ENCODE measurements at regions not wholly inside any gene's neighbourhood (a gene's known extent, or its start where the extent isn't known, plus 50 kb on each side); places are given as distances from the start of the nearest gene placed in this dataset.

GRCh38 chr10:108673741-108674140 is 1249.6 kb downstream of the XPNPEP1 start:
- Histone ChIP-seq H3K4me1 (no peaks in the 10 kb centered on the region), H3K9me3 (no peaks in the 10 kb centered on the region), H3K27ac (no peak overlapping the region), H3K4me3 (no peak overlapping the region), H3K27me3 (no peaks in the 10 kb centered on the region), H3K36me3 (no peaks in the 10 kb centered on the region)
- intact Hi-C loops (cut with DNase I; ENCODE audit: low total_unique reads), result no loop called here
- TF ChIP-seq, protein P1, sequence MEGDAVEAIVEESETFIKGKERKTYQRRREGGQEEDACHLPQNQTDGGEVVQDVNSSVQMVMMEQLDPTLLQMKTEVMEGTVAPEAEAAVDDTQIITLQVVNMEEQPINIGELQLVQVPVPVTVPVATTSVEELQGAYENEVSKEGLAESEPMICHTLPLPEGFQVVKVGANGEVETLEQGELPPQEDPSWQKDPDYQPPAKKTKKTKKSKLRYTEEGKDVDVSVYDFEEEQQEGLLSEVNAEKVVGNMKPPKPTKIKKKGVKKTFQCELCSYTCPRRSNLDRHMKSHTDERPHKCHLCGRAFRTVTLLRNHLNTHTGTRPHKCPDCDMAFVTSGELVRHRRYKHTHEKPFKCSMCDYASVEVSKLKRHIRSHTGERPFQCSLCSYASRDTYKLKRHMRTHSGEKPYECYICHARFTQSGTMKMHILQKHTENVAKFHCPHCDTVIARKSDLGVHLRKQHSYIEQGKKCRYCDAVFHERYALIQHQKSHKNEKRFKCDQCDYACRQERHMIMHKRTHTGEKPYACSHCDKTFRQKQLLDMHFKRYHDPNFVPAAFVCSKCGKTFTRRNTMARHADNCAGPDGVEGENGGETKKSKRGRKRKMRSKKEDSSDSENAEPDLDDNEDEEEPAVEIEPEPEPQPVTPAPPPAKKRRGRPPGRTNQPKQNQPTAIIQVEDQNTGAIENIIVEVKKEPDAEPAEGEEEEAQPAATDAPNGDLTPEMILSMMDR (IDR thresholded peaks at IDR 0.05), result no peak
- no peak for DNase-seq

- DNase-seq, result no peak
- no peaks in the 10 kb centered on the region for H3K9me3 ChIP-seq
- no peaks in the 10 kb centered on the region for H3K27me3 ChIP-seq
- intact Hi-C loops (cut with DNase I; ENCODE audit: low total_unique reads), result no loop called here
- H3K4me1 ChIP-seq, result no peaks in the 10 kb centered on the region
- no peak overlapping the region for H3K27ac ChIP-seq
- no peaks in the 10 kb centered on the region for H3K36me3 ChIP-seq
- TF ChIP-seq, protein P1 (IDR thresholded peaks at IDR 0.05), result no peak
- no peak overlapping the region for H3K4me3 ChIP-seq
Measured at GRCh38 chr10:108663587-108663986, 1259.7 kb downstream of the XPNPEP1 start.

DNA sequence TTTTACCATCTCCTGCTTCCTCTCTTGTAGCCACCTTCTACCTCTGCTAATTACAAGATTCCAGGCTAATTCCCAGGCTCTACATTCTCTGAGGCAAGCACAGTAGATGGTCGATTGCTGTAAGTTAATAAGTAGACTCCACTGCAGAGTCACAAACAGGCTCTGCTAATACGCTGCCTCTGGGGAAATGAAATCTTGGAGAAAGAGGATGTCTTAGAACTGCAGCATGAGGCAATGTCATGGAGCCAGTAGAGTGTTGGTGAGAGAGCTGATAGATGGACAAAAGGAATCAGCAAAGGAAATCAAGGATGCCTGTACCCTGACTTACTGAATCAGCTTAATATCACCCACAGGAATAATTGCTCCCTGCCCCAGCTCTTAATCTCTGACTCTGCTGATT is 1260.3 kb downstream of the XPNPEP1 start:
- Histone ChIP-seq H3K4me1 (no peaks in the 10 kb centered on the region), H3K36me3 (no peaks in the 10 kb centered on the region), H3K27ac (no peak overlapping the region), H3K9me3 (no peaks in the 10 kb centered on the region), H3K4me3 (no peak overlapping the region), H3K27me3 (no peaks in the 10 kb centered on the region)
- intact Hi-C loops (cut with DNase I; ENCODE audit: low total_unique reads), result no loop called here
- TF ChIP-seq, protein P1 (IDR thresholded peaks at IDR 0.05), result no peak
- no peak for DNase-seq

GRCh38 chr10:108655057-108655456 is 1268.3 kb downstream of the XPNPEP1 start:
- Histone ChIP-seq H3K27me3 (no peaks in the 10 kb centered on the region), H3K36me3 (no peaks in the 10 kb centered on the region), H3K4me1 (no peaks in the 10 kb centered on the region), H3K4me3 (no peak overlapping the region), H3K27ac (no peak overlapping the region), H3K9me3 (no peaks in the 10 kb centered on the region)
- TF ChIP-seq, protein P1 (IDR thresholded peaks at IDR 0.05), result no peak
- intact Hi-C loops (cut with DNase I; ENCODE audit: low total_unique reads), result no loop called here
- DNase-seq, result no peak

- TF ChIP-seq, protein P1 (IDR thresholded peaks at IDR 0.05), result no peak
- DNase-seq, result no peak
- intact Hi-C loops (cut with DNase I; ENCODE audit: low total_unique reads), result no loop called here
- no peak overlapping the region for H3K4me3 ChIP-seq
- H3K36me3 ChIP-seq, result no peaks in the 10 kb centered on the region
- no peaks in the 10 kb centered on the region for H3K4me1 ChIP-seq
- H3K27ac ChIP-seq, result no peak overlapping the region
- H3K9me3 ChIP-seq, result no peaks in the 10 kb centered on the region
- no peaks in the 10 kb centered on the region for H3K27me3 ChIP-seq
Measured at GRCh38 chr10:108653531-108653930, 1269.8 kb downstream of the XPNPEP1 start.

DNA sequence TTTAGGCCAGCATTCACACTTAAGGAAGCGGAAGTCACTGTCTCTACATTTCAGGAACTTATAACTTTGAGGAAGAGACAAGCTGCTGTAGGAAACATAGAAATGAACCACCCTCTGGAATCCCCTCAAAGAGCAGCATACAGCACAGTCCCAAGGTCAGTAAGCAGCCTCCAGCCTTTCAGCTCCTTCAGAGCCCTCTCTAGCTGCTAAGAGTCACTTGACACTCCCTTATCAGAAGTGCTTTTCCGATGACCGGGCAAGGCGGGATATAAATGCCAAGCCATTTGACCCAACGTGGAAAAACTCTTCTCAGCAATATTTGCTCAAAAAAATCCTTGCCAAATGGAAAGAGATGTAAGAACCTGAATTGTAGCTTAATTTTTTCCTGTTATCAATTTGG is 1284.3 kb downstream of the XPNPEP1 start:
- no peaks in the 10 kb centered on the region for H3K36me3 ChIP-seq
- TF ChIP-seq, protein P1 (IDR thresholded peaks at IDR 0.05), result no peak
- intact Hi-C loops (cut with DNase I; ENCODE audit: low total_unique reads), result no loop called here

More for the DNA sequence above, 1284.3 kb downstream of the XPNPEP1 start:
- no peak overlapping the region for H3K4me3 ChIP-seq
- H3K9me3 ChIP-seq, result no peaks in the 10 kb centered on the region
- H3K27ac ChIP-seq, result no peak overlapping the region
- no peaks in the 10 kb centered on the region for H3K27me3 ChIP-seq
- no peaks in the 10 kb centered on the region for H3K4me1 ChIP-seq
- no peak for DNase-seq
